ENCODE measurements at regions not wholly inside any gene's neighbourhood (a gene's known extent, or its start where the extent isn't known, plus 50 kb on each side); places are given as distances from the start of the nearest gene placed in this dataset.

DNA sequence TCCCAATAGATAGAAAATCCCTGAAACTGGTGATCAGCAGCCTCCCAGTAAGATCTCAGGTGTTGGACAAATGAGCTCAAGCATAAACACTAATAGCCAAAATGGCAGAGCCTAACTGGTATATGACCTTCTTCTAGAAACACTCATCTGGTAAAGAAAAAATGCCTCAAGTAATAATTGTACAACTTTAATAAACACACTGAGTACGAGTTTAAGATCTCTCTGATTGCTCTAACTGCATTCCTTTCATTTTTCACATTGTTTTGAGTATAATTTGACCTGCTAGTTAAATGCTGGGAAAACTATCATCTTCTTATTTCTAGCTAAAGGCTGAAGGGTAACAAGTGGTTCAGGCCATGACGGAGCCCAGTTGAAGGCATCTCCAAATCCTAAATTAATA, 2009.5 kb upstream of the PCDH20 start:
- TF ChIP-seq, protein P1, sequence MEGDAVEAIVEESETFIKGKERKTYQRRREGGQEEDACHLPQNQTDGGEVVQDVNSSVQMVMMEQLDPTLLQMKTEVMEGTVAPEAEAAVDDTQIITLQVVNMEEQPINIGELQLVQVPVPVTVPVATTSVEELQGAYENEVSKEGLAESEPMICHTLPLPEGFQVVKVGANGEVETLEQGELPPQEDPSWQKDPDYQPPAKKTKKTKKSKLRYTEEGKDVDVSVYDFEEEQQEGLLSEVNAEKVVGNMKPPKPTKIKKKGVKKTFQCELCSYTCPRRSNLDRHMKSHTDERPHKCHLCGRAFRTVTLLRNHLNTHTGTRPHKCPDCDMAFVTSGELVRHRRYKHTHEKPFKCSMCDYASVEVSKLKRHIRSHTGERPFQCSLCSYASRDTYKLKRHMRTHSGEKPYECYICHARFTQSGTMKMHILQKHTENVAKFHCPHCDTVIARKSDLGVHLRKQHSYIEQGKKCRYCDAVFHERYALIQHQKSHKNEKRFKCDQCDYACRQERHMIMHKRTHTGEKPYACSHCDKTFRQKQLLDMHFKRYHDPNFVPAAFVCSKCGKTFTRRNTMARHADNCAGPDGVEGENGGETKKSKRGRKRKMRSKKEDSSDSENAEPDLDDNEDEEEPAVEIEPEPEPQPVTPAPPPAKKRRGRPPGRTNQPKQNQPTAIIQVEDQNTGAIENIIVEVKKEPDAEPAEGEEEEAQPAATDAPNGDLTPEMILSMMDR (IDR thresholded peaks at IDR 0.05), result no peak
- TF ChIP-seq POLR2A (IDR thresholded peaks at IDR 0.05), result no peak
- no peak for TF ChIP-seq EP300 (IDR thresholded peaks at IDR 0.05)

Measured in ovary (tissue), 3 donors.